HG03558 (cell line): ENCODE measurements at regions not wholly inside any gene's neighbourhood (a gene's known extent, or its start where the extent isn't known, plus 50 kb on each side); places are given as distances from the start of the nearest gene placed in this dataset.

ENCODE experiments used
- ATAC-seq: cut with Tn5 transposase; IDR thresholded peaks from one replicate; pipeline ENCODE4 v1.9.1; 2021; ENCODE audit warnings: moderate number of reproducible peaks; ENCODE audit not compliant: unreplicated experiment; ENCODE audit errors: extremely low read depth

DNA sequence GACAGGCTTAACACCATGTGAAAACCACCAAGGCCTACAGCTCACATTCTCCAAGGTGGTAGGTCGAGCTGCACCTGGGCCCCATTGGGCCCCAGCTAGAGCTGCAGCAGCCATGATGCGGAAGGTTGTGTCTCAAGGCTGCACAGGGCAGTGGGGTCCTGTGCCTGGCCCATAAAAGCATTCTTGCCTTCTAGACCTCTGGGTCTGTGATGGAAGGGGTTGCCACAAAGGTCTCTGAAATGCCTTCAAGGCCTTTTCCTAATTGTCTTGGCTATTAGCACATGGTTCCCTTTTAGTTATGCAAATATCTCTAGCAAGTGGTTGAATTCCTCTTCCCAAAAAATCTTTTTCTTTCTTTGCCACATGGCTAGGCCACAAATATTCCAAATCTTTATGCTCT lies 52.5 kb upstream of the C11orf58 start:
- no peak for ATAC-seq

- no peak for ATAC-seq
These were observed 59.9 kb upstream of the C11orf58 start for GRCh38 chr11:16678466-16679116.

GRCh38 chr11:16669799-16670415 lies 68.5 kb upstream of the C11orf58 start:
- no peak for ATAC-seq

GRCh38 chr11:16632295-16633200 lies 105.9 kb upstream of the C11orf58 start:
- peak; percentile 65 for ATAC-seq

GRCh38 chr11:16630651-16631050 lies 107.8 kb upstream of the C11orf58 start:
- ATAC-seq, result no peak

DNA sequence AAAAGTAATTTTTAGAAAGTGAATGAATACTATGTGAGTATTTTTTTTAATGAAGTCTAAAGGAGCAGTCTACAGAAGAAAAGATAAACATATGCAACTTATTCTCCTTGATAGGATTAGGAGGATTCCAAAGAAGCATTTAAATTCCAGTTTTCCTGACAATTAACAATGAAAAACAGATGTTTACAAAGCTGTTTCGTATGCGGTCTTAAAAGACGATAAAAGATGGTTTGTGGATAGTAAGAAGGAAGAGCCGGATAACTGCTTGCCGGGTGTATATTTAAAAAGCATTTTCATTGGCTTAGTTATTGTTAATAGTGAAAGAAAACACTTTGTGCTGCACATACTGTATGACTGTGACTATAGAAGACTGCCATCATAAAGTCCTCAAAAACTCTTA lies 120.0 kb upstream of the C11orf58 start:
- no peak for ATAC-seq

- ATAC-seq, result no peak
These were observed 123.0 kb upstream of the C11orf58 start for GRCh38 chr11:16615480-16615879.

DNA sequence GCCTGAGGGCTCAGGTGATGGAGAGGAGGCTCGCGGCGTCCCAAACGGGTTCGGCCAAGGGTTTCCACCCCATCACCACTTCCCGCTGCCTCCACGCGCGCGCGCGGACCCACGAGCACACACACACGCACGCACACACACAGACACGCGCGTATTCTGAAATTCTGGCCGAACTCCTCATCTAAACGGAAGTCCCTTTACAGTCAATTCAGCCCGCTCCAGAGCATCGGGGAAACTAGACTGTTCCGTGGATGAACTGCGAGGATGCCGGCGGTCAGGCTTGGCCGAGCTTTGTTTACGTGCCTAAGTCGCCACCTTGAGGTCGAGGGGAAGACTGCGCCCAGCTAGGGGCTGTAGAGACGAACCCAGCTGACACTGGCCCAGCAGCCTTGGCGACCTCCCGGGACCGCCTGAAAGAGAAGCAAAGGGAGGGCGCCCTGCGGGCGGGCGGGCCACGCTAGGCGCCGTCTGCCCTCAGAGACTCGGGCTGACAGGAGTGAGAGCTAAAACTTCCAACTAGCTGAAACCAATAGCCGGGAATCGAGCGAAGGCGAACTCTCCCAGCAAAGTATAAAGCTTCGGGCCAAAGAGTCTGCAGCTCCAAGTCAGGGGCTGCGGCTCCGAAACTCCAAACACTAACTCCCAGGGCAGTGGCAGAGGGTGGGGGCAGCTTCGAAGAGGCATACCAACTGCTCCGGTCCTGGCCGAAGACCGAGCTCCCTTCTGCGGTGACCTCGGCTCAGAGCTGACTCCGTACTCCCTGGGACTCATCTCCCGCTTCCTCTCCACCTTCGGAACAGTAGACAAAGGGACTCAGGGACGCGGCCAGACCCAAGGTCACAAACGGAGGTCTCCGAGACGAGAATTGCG lies 124.7 kb upstream of the C11orf58 start:
- ATAC-seq, result peak; percentile 95

GRCh38 chr11:16613262-16613511 lies 125.3 kb upstream of the C11orf58 start:
- ATAC-seq, result no peak

DNA sequence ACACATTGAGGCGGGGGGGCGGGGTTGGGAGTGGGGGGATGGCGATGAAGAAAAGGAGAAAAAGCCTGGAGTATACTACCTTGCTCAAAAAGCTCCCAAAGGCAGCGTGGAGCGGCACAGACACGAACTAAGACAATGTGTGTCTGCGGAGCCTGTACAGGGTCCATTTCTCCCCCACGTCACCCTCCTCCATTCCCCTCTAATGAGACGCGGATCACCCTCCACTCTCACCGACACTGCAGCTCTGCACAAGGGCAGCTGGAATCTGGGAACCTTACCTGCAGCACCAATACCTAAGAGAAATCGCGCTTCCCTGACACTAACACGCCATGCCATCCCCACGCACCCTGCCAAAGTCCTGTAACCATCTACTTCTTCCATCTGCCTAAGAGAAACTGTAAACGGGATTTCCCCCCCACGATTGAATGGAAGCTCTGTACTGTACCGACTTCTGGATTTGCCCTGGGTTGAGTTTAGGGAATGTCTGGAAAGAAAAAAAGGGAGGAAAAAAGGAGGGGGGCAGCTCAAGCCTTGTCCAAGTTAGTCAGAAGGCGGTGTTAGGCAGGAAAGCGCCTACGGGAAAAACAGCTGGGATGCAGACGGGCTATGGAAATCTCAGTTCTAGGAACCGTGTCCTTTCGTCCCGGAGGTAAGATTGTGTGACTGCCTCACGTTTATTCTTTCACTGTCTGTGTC lies 125.7 kb upstream of the C11orf58 start:
- no peak for ATAC-seq

- no peak for ATAC-seq
These were observed 126.4 kb upstream of the C11orf58 start for GRCh38 chr11:16611926-16612565.

DNA sequence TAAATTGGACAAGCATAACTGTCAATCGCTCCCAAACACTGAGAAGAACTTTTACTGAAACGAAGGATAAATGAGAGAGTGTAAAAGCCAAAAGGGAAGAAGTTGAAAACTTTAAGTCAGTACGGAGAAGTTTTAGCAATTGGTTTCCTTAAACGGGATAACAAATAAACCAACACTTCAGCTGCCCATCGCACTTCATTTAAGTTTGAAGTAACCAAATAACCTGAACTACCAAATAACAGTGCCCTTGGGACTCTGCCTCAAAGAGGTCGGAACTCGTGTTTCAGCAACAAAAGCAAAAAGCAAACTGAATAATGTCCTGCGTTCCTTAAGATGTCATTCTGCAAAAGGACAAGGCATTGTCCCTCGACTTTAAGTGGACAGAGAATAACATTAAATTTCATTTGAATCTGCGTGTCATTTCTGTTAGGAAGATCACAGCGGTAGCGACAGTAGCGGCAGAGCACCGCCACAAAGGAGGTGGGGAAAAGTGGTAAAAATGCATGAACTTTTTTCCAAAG lies 127.0 kb upstream of the C11orf58 start:
- ATAC-seq, result no peak

- no peak for ATAC-seq
These were observed 127.6 kb upstream of the C11orf58 start for GRCh38 chr11:16610738-16611388.

DNA sequence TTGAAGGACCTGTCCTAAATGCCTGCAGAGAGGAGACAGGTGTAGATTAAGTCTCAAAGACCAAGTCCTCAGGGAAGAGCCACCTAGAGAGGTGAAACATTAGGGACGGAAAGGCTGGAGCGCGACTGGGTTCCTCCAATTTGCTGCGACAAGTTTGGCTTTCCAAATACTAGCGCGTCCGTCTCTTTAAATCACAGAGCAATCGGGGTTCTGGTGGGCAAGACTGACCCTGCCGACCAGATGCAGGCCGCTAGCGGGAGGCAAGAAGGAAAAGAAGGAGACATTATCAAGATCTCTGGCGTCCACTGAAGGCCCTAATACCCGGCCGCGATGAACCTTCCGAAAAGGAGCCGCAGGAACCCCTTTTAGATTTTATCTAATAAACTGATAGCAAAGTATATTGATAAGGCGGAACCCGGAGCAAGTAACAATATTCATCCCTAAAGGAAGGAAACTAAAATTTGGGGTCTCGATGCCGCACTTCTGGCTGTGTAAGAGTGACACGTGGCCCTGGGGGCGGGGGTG lies 128.2 kb upstream of the C11orf58 start:
- no peak for ATAC-seq

GRCh38 chr11:16609769-16610168 lies 128.7 kb upstream of the C11orf58 start:
- ATAC-seq, result no peak

- no peak for ATAC-seq
These were observed 130.5 kb upstream of the C11orf58 start for GRCh38 chr11:16607675-16608644.
